NT2/D1 (cell line): ENCODE measurements at regions not wholly inside any gene's neighbourhood (a gene's known extent, or its start where the extent isn't known, plus 50 kb on each side); places are given as distances from the start of the nearest gene placed in this dataset.

Source experiments
- SUZ12 ChIP-seq: IDR thresholded peaks from 2 replicates; pipeline ENCODE4 v1.6.1; 2011; ENCODE audit not compliant: insufficient read length, insufficient read depth; ENCODE audit errors: extremely low read depth
- YY1 ChIP-seq: IDR thresholded peaks from 2 replicates; pipeline ENCODE4 v1.6.1; 2011; ENCODE audit not compliant: insufficient read length, insufficient read depth
- ZNF274 ChIP-seq: IDR thresholded peaks from 2 replicates; pipeline ENCODE4 v1.6.1; 2011; ENCODE audit warnings: mild to moderate bottlenecking, low read depth, low read length

GRCh38 chr11:116577273-116577672 lies 195.5 kb downstream of the BUD13 start:
- TF ChIP-seq YY1: no peak
- TF ChIP-seq ZNF274: no peak
- TF ChIP-seq SUZ12: no peak
